CD4-positive, alpha-beta T cell treated with Interleukin-12 subunit alpha and Interleukin-12 subunit beta, for 1 hour (primary cell): ENCODE measurements at regions not wholly inside any gene's neighbourhood (a gene's known extent, or its start where the extent isn't known, plus 50 kb on each side); places are given as distances from the start of the nearest gene placed in this dataset.
"Not testable (repeated sequence)": the region's sequence is repeated elsewhere in the genome, so short reads cannot be mapped to it uniquely, and the experiment has no call there.

Experiments
- DNase-seq: peaks from one replicate; pipeline ENCODE4 v3.0.0-alpha.2; 2020

DNA sequence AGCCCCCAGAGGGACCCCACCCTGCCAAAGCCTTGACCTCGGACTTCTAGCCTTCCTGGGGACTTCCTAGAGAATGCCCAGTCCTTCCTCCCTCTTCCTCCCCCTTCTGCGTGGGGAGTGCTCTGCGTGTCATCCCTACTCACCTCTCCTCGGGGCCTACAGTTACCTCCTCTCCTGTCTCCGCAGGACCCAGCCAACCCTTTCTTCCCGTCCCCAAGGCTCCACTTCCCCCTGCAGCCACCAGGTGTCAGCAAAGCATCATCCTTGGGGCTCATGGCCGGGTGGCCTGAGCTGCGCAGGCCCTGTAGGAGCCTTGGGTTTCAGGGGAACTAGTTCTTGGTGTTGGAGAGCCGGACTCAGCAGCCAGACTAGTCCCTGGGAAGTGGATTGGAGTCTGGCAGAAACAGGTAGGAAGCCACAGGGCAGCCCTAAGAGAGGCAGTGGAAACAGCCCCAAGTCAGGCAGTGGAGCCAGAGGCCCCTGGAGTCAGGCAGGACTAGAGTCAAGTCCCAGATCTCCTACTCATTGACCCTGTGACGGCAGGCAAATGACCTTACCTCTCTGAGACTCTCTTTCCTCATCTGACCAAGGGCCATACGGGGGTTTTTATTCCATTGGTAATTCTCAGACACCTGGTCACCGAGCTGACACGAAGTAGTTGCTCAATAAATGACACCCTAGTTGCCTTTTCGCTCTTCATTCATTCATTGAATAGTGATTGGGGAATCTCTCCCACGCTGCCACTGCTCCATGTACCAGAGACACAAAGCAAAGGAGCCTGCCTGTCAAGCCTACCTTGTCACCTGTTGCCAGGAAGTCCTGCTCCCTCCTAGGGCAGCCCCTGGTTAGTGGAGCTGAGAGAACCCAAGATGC is 101.8 kb upstream of the GRK3 start:
- DNase-seq, result peak; percentile 69

DNA sequence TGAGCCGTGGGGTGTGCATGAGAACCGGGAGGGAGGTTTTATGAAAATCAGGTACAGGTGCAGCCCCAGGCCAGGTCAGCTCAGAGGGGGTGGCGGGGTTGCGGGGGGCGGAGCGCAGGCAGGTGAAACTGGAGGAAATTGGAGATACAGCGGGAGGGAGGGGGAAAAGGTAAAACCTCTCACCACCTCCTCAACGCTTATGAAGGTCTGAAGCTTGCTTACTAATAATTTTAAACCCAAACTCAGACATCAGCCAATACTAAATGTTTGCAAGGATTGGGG is 101.2 kb upstream of the GRK3 start:
- not testable (repeated sequence) for DNase-seq

DNA sequence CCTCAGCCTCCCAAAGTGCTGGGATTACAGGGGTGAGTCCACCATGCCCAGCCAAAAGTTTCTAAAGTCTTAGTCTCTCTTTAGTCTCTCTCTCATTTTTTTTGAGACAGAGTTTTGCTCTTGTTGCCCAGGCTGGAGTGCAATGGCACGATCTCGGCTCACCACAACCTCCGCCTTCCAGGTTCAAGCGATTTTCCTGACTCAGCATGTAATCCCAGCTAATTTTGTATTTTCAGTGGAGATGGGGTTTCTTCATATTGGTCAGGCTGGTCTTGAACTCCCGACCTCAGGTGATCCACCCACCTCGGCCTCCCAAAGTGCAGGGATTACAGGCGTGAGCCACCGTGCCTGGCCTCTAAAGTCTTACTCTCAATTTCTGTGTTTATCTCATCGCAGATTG is 100.1 kb upstream of the GRK3 start:
- DNase-seq, result not testable (repeated sequence)

DNA sequence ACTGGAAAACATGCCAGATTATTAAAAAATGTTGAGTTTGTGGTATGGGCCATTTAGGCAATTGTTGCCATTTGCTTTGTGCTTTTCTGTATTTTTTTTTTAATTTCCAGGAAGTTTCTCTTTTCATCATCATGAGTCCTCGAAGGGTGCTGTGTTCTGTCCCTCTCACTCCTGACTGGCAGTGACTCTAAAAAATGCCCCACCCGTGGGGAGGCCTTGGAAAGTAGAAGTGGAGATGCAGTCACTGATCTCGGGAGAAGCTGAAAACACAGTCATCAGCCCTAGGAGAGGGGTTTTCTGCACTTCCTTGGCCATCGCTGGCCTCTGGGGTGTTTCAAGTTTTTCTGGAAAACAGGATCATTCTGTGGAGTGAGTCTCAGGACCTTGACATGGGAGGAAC is 98.5 kb upstream of the GRK3 start:
- no peak for DNase-seq

DNA sequence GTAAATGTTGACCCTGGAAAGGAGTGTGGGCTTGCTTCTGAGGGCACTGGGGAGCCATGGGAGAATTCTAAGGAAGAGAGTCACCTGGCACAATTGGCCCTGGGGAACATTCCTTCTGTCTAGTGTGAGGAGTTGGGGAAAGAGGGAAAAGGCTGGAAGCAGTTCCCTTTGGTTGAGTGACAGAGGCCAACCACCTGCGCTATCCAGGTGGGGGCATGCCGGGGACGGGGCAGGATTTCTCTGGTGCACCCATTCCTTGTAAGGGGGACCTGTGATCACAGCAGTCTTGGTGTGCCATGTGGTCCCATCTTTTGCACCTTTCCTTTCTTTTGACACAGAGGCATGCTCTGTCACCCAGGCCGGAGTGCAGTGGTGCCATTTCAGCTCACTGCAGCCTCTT is 92.1 kb upstream of the GRK3 start:
- no peak for DNase-seq

DNA sequence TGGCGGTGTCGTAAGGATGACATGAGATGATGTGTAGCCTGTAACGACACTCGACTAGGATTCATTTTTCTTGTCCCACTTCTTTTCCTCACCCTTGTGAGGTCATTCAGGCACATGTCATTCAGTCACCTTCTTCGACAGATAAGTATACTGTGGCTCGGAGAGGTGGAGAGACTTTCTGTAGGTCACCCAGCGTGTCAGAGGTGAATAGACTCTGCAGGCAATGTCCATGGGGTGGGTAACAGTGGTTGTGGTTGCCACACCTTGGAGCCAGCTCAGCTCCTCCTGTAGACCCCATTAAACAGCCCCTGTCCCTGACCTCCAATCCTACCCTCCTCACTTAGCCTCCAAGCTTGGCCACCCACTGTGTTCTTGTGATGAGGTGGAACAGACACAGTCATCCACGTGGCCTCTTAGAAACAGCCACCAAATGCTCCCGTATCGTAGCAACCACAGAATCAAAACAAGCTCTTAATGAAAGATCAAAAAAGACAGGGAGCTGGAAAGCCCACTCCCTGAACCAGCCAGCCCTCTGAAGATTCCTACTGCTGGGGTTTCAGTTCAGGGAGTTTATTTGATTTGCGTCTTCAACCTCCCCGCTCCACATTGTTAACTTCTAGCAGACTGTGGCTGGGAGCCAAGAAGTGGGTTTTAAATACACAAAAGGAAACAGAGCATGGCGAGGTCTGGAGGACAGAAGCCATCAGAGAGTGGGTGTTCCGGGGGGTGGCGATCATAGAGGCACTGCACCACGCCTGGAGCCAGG is 89.0 kb upstream of the GRK3 start:
- DNase-seq, result no peak

DNA sequence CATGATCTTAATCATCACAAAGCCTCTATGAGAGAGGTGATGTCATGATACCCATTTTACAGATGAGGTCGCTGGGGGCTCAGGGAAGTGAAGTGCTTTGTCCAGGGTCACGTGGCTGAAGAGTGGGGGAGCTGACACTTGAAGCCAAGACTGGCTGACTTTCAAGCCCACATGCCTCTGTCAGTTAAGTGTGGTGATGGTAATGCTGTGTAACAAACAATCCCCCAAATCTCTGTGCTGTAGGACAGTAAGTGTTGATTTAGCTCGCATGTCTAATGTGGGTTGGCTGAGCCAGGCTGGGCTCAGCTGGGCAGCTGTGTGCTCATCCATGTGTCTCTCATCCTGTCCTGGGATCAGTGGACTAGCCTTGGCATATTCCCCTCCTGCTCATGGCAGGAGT is 87.1 kb upstream of the GRK3 start:
- no peak for DNase-seq

DNA sequence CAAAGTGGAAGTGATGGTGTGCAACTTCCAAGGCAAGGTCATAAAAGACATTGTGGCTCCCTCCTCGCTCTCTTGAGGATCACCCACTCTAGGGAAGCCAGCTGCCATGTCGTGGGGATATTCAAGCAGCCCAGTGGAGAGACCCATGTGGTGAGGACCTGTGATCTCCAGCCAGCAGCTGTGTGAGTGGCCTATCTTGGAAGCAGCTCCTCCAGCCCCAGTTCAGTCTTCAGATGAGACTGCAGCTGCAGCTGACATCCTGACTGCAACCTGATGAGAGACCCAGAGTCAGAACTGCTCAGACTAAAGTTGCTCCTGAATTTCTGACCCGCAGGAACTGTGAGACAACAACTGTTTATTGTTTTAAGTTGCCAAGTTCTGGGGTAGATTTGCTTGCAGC is 86.4 kb upstream of the GRK3 start:
- DNase-seq, result no peak

DNA sequence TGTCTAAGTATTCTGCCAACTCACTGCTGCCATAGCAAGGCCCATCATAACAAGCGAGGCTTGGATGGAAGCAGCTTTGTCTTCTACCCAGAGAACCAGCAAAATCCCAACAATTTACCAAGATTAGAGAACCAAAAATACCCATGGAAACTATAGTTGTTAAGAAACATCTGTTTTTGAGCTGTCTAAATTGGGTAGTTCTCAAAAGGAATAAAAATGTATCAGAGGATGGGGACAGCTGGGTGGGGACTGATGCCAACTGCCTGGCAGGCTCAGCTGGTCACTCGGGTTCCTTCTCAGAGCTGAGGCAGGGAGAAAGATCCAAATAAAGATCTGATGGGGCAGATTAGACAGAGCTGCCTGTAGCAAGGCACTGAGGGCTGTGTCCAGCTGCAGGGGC is 85.9 kb upstream of the GRK3 start:
- DNase-seq, result no peak

DNA sequence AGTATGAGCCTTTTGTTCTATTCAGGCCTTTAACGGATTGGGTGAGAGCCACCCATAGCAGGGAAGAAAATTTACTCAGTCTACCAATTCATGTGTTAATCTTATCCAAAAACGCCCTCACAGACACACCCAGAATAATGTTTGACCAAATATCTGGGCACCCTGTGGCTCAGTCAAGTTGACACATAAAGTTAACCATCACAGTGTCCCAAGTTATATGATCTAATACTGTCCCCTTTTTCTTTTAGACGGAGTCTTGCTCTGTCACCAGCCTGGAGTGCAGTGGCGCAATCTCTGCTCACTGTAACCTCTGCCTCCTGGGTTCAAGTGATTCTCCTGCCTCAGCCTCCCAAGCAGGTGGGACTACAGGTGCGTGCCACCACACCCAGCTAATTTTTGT is 83.6 kb upstream of the GRK3 start:
- not testable (repeated sequence) for DNase-seq

DNA sequence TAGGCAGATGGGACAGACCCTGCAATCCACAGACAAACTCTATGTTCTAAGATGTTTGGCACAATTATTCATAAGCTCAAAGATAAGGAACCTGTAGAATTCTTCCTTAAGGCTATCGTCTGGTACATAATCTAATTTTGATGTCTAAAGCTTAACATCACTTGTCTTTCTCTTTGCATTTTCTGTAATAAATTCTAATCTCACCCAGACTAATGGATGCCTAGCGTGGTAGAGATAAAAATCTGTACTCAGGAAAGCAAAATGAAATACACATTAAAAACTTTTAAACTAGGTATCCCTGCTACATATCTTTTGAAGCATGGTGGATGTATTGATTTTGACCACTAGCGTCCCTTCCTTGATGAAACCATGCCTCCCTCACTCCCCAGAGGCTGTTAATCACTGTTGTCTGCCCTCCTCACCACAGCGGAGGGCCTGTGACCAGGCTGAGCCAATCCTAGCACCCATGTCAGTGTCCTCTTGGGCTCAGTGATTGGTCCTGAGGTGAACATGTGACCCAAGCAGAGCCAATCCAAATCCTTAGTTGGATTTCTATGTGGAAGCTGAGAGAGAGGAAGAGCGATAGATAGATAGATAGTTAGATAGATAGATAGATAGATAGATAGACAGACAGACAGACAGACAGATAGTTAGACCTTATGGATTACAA is 82.2 kb upstream of the GRK3 start:
- no peak for DNase-seq

DNA sequence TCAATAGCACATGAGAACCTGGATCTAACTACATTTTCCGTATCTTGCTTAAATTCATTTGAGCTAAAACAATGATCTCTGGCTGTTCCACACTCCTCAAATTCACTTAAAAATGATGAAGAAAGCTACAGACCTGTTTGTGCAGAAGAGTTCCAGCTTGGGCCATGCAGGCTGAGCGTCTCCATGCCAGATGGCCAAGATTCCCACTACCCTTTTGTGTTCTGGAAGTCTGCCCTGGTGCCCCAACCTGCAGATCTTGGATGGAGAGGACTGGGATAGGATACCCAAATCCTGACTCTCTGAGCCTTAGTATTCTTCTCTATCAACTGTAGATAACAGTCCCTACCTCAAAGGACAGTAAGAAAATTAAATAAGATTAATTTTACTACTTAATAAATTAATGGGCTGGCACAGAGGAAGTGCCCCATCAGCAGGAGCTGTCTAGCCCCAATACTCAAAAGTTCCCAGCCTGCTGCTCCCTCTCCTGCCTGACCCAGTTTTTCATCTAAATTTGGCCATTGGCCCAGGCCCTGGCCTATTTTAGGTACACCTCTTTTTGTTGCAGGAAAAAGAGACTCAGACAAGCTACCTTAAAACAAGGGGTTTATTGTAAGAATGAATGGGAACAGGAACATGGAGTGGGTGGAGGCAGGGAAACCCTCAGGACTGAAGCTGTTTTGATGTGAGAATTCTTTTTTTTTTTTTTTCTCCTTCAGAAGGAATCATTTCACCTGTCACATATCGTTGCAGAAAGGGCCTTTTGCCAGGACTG is 81.4 kb upstream of the GRK3 start:
- no peak for DNase-seq

DNA sequence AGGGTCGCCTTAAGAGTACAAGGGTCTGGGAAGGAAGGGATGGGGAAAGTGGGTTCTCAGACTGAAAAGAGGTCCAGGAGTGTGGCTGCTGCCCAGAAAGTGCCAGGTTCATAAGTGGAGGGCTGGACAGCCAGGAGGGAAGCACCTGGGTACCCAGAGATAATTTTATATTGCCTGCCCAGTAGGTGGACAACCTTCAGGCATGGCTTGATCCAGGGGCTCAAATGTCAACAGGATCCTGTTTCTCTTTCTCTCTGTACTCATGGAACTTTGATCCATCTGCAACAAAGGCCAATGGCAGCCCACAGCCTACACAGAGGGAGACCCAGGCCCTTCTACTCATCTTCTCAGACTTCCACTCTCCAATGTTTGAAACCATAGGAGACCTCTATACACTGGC is 80.5 kb upstream of the GRK3 start:
- DNase-seq, result no peak

DNA sequence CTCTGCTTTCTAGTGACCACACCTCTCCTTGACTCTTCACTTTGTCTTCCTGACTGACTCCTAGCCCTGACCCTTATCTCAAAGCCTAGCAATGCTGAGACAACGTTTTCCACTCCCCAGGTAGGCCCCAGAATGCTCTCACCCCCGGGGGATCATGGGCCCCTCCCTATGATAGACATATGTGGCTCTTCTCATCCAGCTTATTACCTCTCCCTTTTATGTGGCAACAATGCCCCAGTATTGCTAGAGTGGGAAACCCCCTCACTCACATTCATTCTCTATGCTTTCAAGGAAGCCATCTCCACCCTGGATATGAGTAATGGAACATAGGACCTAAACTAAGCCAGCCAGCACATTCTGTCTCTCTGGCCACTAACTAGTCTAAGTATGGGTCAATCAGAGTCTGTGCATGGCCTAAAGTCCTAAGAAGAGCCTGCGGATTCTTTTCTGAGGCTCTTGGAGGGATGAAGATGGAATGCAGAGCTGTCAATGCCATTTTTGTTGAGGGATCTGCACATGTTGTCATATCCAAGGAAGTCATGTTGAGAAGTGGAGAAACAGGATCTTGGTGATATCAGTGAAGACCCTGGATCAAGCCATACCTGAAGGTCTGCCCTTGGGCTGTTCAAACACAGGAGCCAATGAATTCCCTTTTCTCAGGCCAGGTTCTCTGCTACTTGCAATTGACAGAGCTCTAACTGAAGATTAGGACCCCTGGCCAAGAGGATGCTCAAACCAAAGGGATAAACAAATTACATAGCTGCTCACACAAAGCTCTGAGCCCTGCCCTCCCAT is 79.8 kb upstream of the GRK3 start:
- no peak for DNase-seq

DNA sequence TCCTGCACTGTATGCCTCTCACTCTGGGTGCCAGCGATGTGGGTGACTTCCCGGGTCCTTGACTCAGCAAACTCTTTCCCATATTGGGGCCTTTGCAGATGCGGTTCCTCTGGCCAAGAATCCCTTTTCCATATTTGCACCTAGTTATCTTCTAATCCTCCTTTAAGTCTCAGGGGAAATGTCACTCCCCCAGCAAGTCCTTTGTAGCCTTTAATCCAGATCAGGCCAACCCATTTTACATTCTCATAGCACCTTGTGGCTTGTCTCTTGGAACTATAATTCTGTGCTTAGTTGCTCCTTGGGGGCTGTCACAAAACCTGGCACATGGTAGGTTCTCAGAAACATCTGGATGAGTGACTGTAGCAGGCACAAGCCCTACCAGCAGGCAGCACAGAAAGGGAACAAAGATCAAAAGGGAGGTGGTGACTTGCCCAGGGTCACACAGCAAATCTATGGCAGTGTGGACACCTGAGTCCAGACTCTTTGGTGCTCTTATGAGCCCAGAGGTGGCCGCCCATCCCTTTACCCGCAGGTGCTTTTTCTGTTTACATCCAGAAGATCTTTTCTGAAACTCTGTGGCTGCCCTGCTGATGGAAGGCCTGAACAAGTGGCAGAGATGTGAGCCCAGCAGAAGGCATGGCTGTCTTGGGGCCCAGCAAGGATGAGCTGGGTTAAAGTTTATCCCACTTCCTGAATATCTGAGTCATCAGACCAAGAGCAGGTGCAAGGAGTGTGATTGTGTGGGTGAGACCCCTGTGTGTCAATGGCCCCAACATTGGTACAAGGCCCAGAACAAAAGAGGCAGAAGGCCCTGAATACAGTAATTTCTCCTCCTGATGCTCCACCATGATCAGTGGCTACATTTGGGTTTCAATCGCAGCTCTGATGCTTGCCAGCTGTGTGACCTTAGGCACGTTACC is 78.6 kb upstream of the GRK3 start:
- no peak for DNase-seq

DNA sequence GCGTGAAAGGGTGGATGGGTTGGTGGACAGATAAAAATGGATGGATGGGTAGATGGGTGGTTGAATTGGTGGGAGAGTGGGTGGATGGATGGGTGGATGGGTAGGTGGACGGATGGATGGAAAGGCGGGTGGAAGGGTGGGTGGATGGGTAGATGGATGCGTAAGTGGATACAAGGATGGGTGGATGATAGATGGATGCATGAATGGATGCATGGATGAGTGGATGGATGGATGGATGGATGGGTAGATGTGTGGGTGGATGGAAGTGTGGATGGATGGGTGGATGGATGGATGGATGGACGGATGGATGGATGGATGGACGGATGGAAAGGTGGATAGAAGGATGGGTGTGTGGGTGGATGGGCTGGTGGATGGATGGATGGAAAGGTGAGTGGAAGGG is 77.0 kb upstream of the GRK3 start:
- no peak for DNase-seq

DNA sequence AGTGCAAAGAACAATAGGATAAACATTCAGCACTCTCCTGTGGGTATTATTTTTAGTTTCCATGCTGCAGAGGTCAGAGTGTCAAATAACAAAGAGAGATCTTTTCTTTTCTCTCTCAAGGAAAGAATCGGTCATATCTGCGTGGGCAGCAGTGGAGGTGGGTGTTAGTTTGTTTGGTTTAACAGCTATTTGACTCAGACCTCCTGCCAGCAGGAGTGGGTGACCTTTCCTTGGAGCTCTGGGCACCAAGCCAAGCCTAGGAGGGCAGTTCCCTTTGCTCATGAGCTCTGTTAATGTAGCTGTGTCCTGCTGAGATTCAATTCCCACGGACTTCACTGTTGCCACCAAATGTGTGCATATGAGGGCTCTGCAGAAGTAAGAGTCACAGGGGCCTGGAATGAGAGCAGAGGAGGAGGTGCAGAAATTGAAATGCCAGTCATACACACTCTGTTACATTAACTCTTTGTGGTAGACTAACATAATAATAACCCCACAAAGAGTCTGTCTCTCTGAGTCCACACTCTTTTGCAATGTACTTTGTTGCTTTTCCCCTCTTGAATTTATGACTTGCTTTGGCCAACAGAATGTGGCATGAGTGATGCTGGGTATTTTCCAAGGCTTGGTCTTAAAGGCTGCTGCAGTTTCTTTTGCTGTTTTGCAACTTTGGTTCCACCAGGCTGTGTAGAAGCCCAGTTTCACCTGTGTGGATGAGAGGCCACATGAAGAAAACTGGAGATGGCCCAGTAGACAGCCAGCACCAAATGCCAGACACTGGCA is 76.0 kb upstream of the GRK3 start:
- no peak for DNase-seq

DNA sequence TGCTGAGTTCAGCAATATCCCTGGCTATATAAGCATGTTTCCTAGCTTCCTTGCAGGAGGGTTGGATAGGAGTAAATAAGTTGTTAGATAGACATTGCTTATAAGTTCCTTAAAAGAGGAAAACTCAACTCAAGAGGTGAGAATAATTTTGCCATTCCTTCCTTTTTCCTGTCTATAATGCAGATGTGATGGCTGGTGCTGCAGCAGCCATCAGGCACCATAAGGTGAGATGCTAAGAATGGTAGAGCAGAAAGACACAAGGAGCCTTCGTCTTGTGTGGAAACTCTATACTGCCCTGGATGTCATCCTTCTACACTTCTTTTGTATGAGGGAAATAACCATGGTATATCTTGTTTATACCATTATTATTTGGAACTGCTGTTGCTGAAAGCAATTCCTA is 74.5 kb upstream of the GRK3 start:
- no peak for DNase-seq

DNA sequence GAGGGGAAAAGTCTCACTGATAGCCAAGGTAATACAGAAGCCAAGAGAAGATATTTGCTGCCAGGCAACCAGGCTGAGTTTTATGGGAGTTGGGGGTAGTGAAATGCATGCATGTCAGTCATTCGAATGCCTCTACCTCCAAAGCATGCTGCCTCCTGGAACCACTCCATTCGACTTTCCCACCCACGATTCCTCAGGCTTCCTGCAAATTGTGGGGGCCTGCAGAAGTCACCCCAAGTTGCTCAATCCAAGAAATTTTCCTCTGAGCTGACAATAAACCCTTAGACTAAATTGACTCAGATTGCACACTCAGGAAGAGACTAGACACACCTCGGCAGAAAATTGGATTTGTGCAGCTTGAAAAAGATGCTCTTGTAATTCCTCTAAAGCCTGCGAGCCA is 73.6 kb upstream of the GRK3 start:
- no peak for DNase-seq

DNA sequence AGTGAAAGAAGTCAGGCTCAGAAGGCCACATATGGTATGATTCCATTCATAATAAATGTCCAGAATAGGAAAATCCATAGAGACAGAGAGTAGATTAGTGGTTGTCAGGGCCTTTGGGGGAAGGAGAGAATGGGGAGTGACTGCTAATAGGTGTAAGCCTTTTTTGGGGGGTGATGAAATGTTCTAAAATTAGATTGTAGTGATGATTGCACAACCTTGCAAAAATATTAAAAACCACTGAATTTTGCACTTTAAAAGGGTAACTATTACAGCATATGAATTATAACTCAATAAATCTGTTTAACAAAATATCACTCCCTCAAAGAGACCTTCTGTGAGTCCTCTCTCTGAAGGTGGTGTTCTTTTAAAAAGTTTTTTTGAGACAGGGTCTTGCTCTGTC is 72.3 kb upstream of the GRK3 start:
- DNase-seq, result no peak
